KMS-11 (cell line): ENCODE measurements at regions not wholly inside any gene's neighbourhood (a gene's known extent, or its start where the extent isn't known, plus 50 kb on each side); places are given as distances from the start of the nearest gene placed in this dataset.

ENCODE experiments used
- H2AFZ ChIP-seq: fragments of 200-600 bp; sonication (generic); 2 replicates; pipeline ENCODE4 v1.6.1; 2016; ENCODE audit warnings: antibody characterized with exemption, mixed run types, low read depth
- H3K27ac ChIP-seq: fragments of 200-600 bp; sonication (generic); 2 replicates; pipeline ENCODE4 v1.6.1; 2016; ENCODE audit warnings: mild to moderate bottlenecking, mixed run types
- H3K27me3 ChIP-seq: fragments of 200-600 bp; sonication (generic); 2 replicates; pipeline ENCODE4 v1.6.1; 2017; ENCODE audit warnings: mild to moderate bottlenecking, low read depth, mixed run types, moderate library complexity; ENCODE audit not compliant: insufficient read depth
- H3K36me3 ChIP-seq: fragments of 200-600 bp; sonication (generic); 2 replicates; pipeline ENCODE4 v1.6.1; 2017; ENCODE audit warnings: mild to moderate bottlenecking, mixed run types; ENCODE audit not compliant: insufficient read depth
- H3K4me1 ChIP-seq: fragments of 200-600 bp; sonication (generic); 2 replicates; pipeline ENCODE4 v1.6.1; 2016; ENCODE audit warnings: mild to moderate bottlenecking, low read depth, mixed run types; ENCODE audit not compliant: poor library complexity, severe bottlenecking
- H3K4me2 ChIP-seq: fragments of 200-600 bp; sonication (generic); 2 replicates; pipeline ENCODE4 v1.7.0; 2016; ENCODE audit warnings: mild to moderate bottlenecking, mixed run types
- H3K4me3 ChIP-seq: fragments of 200-600 bp; sonication (generic); IDR thresholded peaks from 2 replicates; pipeline ENCODE4 v1.6.1; 2017; ENCODE audit warnings: low read depth, low read length, mixed read lengths; ENCODE audit not compliant: insufficient read depth
- H3K79me2 ChIP-seq: fragments of 200-600 bp; sonication (generic); 2 replicates; pipeline ENCODE4 v1.6.1; 2016; ENCODE audit warnings: low read depth, mixed run types; ENCODE audit not compliant: insufficient read depth
- H3K9ac ChIP-seq: fragments of 200-600 bp; sonication (generic); 2 replicates; pipeline ENCODE4 v1.6.1; 2016; ENCODE audit warnings: mild to moderate bottlenecking, mixed run types
- H4K20me1 ChIP-seq: fragments of 200-600 bp; sonication (generic); 2 replicates; pipeline ENCODE4 v1.6.1; 2016; ENCODE audit warnings: mild to moderate bottlenecking, mixed run types; ENCODE audit not compliant: insufficient read depth
- TF ChIP-seq, protein P1 (sequence below): fragments of 200-600 bp; sonication (generic); conservative IDR thresholded peaks from 2 replicates; pipeline ENCODE4 v1.6.1; 2017; ENCODE audit warnings: low read depth, mild to moderate bottlenecking, antibody characterized with exemption, low read length, moderate library complexity, mixed read lengths

DNA sequence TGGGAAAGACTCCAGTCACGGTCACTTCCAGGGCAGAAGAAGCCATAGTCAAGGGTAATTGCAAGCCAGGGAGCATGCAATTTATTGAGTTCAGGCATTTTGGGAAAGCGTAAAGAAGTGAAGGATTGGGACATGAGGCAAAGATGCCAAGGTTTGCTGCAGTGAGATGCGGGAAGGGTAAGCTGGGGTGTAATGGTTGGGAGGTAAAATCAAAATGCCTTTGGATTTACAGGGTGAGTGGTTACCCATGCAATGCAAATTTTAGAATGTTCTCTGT is 167.5 kb downstream of the BRMS1L start:
- no peak overlapping the region for H2AFZ ChIP-seq
- no peaks in the 10 kb centered on the region for H4K20me1 ChIP-seq

DNA sequence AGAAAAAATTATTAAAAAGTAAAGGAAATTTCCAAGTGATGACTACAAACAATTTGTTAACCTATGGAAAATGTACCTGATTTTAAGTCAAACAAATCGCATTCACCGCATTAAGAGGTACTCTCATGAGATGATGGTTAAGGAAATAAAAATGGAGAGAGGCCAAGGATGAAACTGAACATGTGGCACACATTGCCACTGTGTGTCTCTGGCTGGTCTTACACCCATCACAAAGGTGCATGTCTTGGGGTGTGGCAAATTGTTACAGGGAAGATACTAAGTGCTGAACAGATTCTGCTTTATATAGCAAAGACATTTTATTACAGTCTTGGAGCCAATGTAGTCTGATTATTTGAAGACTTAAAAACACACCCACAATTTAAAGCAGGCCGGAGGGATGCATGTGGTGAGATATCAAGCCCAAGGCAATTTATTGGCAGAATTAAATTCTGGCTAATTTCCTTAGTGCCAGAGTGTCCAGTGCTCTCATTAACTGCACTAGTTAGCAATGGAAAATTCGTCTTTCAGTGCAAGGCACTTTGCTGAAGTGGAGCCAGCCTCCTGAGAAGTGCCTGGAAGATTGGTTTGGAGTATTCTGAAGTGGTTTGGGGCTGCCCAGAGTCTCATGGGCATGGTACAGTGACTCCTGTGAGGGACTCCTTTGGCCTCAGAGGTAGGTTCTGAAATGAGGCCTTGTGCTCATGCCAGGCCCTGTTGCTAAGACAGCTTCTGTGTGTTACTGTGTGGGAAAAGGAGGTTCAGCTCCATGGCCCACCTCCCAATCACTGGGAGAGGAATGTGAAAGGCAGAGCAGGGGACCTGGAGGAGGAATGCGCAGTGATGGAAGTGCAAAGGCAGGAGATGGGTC is 166.9 kb downstream of the BRMS1L start:
- no peak overlapping the region for H3K27ac ChIP-seq
- H3K4me1 ChIP-seq: peaks cover 3% of the 10 kb centered on the region
- no peaks in the 10 kb centered on the region for H4K20me1 ChIP-seq
- H3K79me2 ChIP-seq: no peaks in the 10 kb centered on the region
- no peak overlapping the region for H2AFZ ChIP-seq
- H3K4me2 ChIP-seq: no peak overlapping the region
- TF ChIP-seq, protein P1, sequence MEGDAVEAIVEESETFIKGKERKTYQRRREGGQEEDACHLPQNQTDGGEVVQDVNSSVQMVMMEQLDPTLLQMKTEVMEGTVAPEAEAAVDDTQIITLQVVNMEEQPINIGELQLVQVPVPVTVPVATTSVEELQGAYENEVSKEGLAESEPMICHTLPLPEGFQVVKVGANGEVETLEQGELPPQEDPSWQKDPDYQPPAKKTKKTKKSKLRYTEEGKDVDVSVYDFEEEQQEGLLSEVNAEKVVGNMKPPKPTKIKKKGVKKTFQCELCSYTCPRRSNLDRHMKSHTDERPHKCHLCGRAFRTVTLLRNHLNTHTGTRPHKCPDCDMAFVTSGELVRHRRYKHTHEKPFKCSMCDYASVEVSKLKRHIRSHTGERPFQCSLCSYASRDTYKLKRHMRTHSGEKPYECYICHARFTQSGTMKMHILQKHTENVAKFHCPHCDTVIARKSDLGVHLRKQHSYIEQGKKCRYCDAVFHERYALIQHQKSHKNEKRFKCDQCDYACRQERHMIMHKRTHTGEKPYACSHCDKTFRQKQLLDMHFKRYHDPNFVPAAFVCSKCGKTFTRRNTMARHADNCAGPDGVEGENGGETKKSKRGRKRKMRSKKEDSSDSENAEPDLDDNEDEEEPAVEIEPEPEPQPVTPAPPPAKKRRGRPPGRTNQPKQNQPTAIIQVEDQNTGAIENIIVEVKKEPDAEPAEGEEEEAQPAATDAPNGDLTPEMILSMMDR: no peak
- no peak overlapping the region for H3K4me3 ChIP-seq
- no peaks in the 10 kb centered on the region for H3K36me3 ChIP-seq
- no peaks in the 10 kb centered on the region for H3K27me3 ChIP-seq
- H3K9ac ChIP-seq: no peak overlapping the region

More for the DNA sequence above, 167.5 kb downstream of the BRMS1L start:
- no peaks in the 10 kb centered on the region for H3K27me3 ChIP-seq
- no peaks in the 10 kb centered on the region for H3K79me2 ChIP-seq
- H3K4me2 ChIP-seq: no peak overlapping the region
- H3K36me3 ChIP-seq: no peaks in the 10 kb centered on the region
- no peak overlapping the region for H3K4me3 ChIP-seq
- H3K27ac ChIP-seq: no peak overlapping the region
- TF ChIP-seq, protein P1: no peak
- H3K9ac ChIP-seq: no peak overlapping the region
- no peaks in the 10 kb centered on the region for H3K4me1 ChIP-seq

DNA sequence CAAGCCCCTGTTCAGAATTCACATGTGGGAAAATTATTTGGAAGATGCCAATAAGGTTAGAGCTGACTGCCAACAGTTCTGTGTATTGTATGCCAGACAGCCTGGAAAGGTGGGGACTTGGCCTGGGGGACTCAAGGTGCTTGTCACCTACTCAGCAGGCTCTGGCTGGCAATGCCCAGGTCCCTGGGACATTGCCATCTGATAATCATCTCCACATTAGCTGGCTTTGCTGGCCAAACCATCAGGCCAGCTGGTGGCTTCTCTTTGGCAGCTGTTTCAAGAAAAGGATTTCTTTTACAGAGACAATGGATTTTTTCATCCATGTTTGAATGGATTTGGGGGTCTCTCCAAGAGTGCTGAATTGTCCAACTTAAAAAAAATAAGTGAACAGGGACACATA is 165.2 kb downstream of the BRMS1L start:
- Histone ChIP-seq H3K4me2 (no peak overlapping the region), H2AFZ (no peak overlapping the region), H3K79me2 (no peaks in the 10 kb centered on the region), H3K9ac (no peak overlapping the region), H3K27me3 (no peaks in the 10 kb centered on the region), H3K4me1 (peaks cover 20% of the 10 kb centered on the region), H3K27ac (no peak overlapping the region), H4K20me1 (no peaks in the 10 kb centered on the region), H3K36me3 (no peaks in the 10 kb centered on the region), H3K4me3 (no peak overlapping the region)
- TF ChIP-seq, protein P1: no peak

DNA sequence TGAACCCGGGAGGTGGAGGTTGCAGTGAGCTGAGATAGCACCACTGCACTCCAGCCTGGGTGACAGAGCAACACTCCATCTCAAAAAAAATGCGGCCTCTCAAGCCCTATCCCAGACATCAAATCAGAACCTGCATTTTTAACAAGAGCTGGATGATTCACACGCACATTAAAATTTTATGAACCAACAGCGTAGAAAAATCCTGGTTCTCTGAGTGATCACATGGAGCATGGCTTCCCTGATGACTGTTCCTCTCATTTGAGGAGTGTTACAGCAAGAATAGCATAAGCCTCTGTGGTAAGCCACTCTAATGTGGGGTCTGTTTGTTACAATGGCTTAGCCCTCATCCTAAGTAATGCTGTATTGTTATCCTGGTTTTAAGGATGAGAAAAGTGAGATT is 163.6 kb downstream of the BRMS1L start:
- Histone ChIP-seq H2AFZ (no peak overlapping the region), H3K79me2 (no peaks in the 10 kb centered on the region), H3K4me2 (no peak overlapping the region), H3K27me3 (no peaks in the 10 kb centered on the region), H4K20me1 (no peaks in the 10 kb centered on the region), H3K9ac (no peak overlapping the region), H3K36me3 (no peaks in the 10 kb centered on the region), H3K4me1 (peaks cover 36% of the 10 kb centered on the region), H3K4me3 (no peak overlapping the region), H3K27ac (no peak overlapping the region)
- TF ChIP-seq, protein P1: no peak
